HG03439 (cell line): ENCODE measurements at regions not wholly inside any gene's neighbourhood (a gene's known extent, or its start where the extent isn't known, plus 50 kb on each side); places are given as distances from the start of the nearest gene placed in this dataset.

ENCODE experiments used
- ATAC-seq: cut with Tn5 transposase; IDR thresholded peaks from one replicate; pipeline ENCODE4 v1.9.1; 2021; ENCODE audit warnings: mild to moderate bottlenecking, moderate library complexity; ENCODE audit not compliant: unreplicated experiment

DNA sequence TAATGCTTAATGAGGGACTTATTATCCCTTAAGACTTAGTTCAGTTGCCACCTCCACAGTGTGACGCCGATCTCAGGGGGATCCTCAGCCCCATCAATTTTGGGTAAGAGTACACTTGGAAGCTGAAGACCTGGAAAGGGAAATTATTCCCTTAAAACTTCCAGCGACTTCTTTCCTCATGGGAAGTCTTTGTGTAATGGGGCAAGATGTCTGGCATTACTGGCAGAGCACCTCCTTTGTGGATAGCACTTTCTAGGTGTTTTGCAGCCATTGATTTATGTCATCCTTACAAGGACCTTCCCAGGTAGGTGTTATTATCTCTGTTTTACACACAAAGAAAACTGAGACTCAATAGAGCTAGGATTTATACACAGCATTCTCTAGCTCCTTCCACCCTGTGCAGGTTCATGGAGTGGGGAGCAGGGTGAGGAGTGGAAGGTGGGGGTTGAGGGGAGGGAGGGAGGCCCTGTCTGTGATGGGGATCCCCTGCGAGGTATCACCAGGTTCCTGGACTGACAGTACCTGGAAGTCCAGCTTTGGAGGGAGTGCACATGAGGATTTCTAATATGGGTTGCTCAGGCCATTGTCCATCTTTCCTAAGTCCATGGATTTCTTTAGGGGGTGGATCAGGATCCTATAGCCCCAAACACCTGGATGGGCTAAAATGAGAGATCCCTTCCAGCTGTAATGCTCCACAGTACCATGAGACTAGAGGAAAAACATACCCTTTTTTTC, 79.4 kb downstream of the MYCN start:
- ATAC-seq: no peak

DNA sequence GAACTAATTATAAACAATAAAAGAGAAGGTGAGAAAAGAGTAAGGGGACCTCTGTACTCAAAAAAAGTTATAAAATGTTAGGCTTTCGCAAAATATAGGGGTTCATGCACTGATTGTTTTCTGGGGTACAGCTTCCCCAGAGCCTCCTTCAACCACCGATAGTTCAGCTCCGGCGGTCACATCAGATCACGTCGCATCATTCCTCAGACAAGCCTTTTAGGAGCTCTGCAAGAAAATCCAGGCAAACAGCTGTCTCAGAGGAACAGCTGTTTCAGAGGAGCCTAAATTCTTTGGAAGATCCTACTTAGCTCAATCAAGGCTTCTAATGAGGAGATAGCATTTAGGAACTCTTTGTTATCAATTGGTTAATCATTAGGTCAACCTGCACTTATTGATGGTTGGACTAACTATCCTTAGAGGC, 78.7 kb downstream of the MYCN start:
- ATAC-seq: no peak

DNA sequence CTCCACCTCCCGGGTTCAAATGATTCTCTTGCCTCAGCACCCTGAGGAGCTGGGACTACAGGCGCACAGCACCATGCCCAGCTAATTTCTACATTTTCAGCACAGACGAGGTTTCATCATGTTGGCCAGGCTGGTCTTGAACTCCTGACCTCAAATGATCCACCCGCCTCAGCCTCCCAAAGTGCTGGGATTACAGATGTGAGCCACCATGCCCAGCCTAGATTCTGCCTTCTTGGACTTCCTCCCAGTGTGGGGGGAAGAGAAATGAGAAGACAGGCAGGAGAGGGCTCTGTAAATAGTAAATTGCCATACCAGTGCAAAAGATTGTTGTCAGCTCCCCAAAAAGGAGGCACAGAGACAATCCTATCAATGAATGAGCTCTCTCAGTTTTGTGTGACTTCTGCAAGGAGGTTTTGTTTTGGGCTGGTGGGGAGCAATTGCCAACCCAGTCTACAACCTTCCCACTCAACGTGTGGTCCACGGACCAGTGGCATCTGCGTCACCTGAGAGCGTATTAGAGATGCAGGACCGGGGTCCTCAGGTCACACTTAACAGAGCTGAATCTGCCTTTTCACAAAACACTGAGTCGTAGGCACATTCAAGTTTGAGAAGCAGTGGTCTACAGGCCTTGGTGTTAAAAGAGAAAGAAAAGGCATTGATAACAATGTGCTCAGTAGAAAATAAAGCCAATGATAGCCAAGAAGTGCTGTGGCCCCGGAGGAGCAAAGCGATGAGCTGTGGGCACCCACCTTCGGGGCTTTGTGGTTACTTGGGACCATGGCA, 78.1 kb downstream of the MYCN start:
- ATAC-seq: no peak

DNA sequence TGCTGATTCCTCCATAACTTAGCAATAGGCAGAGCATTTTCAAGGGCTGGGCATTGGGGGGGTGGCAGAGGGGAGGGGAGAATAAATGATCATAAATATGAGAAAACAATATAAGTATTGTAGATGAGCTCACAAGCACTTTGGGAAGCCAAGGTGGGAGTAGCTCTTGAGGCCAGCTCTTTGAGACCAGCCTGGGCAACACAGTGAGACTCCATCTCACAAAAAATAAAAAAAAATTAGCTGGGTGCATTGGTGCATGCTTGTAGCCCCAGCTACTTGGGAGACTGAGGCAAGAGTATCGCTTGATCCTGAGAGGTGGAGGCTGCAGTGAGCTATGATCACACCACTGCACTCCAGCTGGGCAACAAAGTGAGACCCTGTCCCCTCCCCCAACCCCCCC, 75.9 kb downstream of the MYCN start:
- ATAC-seq: no peak

DNA sequence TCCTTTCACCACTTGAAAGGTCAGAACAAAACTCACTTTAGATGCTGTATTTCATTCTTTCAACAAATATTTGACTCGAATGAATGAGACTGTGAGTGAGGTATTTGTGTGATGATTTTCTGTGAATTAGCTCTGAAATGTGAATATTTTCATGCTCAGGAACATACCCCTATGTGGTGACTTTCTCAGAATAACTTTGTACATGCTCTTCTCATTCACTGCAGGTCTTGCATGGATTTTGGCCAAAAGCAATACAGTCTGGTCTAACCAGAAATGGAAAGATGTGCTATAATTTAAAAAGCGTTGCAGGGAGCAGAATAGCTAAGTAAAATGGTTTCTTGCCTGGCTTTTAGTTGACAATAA, 75.5 kb downstream of the MYCN start:
- ATAC-seq: no peak

DNA sequence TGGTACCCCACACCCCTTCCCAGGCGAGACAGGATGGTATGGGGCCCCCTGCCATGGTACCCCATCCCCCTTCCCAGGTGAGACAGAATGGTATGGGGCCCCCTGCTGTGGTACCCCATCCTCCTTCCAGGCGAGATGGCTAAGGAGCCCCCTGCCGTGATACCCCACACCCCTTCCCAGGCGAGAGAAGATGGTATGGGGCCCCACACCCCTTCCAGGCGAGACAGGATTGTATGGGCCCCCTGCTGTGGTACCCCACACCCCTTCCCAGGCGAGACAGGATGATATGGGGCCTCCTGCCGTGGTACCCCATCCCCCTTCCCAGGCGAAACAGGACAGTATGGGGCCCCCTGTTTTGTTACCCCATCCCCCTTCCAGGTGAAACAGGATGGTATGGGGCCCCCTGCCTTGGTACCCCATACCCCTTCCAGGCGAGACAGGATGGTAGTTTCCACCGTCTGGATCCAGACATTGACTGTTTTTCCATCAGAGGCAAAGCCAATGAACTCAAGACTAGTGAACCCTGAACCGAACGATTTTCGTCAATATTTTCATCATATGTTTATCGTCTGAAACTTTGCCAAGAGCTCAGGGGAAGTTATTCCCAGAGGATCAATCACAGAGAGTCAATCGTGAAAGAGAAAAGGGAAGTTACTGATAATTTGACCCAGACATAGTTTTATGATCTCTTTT, 75.0 kb downstream of the MYCN start:
- no peak for ATAC-seq

DNA sequence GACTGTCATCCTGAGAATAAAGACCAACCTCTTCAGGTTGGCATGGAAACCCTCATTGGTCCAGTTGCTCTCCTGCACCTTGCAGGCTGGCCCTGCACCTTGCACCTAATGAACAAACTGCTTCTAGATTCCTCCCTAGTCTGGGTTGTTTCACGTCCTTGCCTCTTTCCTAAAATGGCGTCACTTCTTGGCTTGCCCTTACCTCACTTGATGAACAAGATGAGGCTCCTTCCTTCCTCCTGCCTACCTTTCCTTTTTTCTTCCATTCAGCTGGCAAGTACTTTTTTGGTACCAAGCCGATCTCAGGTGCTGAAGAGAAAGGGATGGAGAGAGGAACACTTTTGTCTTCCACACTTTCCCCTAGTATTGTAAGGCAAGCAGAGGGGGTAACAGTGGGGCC, 74.5 kb downstream of the MYCN start:
- ATAC-seq: no peak

DNA sequence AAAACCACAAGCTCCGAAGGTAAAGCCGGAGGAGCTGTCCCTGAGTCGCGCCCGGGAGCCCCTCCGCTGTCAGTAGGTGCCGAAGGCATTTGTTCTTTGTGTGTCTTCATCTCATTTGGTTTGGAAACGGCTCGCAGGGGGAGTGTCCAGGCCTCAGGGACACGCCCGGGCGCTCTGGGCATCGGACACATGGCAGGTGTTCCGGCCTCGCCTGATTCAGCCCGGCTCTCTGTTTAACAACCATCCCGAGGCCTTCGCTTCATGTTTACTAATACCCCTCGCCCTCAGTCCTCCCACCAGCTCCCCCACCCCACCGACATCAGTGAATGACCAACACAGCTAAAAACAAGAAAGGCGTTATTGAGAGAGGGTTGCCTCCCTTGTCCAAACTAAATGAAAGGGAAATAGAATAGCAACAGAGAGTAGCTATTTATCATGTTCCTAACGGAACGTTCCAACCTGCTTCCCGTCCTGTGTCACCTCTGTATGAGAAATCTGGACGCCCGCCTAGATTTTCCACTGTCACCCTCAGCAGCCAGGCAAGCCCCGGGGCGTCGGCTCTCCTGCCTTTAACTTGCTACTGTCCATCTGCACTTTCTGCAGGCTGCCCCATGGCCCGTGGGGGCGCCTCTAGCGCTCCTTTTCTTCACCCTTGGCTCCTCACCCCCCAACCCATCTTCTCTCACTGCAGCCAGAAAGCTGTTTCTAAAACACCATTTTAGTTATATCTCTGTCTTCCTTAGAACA, 73.9 kb downstream of the MYCN start:
- ATAC-seq: no peak

DNA sequence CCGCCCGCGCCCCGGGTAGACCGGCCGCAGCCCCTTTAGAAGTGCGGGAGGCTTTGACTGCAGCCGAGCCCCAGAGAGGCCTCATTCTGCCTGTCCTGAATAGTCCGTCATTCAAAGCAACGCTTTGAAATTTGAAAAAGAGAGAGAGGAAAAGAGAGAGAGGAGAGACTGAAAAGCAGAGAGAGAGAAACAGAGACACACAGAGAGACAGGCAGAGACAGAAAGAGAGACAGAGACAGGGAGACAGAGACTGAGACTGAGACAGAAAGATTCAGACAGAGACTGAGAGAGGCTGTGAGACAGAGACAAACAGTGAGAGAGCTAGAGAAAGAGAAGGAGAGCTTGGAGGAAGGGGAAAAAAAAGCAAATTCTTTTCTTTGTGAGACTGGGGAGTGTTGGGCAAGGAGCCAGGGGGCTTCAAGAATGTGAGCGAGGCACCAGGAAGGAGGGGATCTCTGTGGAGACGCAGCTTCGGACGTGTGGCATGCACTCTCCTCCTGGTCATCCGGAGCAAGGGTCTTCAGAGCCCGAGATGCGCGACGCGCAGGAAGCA, 73.1 kb downstream of the MYCN start:
- no peak for ATAC-seq

DNA sequence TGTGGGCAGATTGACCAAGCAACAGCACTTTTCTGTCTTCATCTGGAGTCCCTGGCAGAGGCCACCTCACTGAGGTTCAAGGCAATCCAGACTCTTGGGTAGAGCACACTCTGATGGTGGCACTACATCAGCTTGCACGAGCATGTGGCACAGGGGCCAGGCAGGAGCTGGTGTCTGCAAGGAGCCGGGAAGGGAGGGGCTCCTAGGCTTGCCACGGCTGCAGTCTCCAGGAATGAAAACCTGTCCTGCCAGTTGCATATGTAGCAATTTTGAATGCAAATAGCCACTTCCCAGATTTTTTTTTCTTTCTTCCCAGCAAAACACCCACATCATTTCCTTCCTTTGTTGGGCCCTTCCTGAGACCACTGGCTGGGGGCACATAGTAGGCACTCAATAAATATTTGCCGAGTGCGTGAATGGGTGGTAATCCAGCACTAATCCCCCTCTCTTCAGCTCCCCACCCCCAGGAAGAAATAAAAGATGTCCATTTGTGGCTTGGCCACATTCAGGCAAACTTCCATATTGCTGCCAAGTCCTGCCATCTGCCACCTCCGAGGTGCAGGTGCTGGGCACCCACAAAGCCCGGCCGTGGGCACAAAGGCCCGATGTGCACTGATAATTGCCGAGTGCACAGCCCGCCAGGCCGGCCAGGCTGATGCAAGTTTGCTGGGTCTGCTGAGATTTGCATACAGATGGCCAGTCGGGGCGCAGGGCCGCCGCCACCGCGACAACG, 72.4 kb downstream of the MYCN start:
- ATAC-seq: no peak

DNA sequence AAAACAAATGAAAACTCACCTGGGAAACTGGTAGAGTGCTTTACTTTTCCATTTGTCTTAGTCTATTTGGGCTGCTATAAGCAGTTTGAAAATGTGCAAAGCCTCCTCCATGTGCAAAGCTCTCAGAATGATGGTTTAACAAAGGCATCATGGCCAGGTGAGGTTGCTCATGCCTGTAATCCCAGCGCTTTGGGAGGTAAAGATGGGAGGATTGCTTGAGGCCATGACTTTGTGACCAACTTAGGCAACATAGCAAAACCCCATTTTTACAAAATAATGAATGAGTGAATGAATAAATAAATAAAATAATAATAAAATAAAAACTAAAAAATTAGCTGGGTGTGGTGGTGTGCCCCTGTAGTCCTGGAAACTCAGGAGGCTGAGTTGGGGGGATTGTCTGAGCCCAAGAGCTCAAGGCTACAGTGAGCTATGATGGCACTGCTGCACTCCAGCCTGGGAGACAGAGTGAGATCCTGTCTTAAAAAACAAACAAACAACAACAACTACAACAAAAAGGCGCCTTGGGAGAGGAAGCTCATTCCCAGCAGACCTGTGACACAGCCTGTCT, 71.8 kb downstream of the MYCN start:
- no peak for ATAC-seq

DNA sequence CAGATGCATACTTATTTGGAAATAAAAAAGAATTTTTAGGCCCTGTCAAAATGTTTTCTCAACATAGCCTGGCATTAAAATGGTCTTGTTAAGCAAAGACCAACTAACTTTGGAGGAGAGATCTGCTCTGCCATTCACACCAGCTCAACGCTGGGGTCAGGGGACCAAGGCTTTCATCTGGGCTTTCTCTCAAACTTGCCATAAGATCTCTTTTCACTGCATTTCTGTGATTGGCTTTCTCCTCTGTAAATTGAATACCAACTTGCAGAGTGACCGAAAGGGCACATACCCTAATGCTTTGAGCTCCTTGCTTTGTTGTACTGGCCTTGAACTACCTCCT, 71.2 kb downstream of the MYCN start:
- ATAC-seq: no peak

DNA sequence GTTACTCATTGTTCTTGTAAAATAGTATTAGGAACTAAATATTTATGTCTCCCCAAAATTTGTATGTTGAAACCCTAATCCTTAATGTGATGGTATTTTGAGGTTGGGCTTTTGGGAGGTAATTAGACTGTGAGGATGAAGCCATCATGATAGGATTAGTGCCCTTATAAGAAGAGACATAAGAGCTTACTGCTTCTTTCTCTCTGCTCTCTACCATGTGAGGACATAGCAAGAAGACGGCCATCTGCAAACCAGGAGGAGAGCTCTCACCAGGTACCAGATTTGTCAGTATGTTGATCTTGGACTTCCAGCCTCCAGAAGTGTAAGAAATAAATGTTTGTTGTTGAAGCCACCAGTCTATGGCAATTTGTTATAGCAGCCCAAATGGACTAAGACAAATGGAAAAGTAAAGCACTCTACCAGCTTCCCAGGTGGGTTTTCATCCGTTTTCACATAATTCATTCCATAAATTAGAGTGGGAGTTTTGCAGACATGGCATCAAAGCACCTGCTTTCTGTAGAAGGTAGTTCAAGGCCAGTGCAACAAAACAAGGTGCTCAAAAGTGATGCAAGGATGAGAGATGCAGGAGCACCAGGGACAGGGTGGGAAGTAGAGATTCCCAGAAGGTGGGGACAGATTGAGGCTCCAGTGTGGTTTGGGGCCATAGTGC, 70.7 kb downstream of the MYCN start:
- no peak for ATAC-seq

DNA sequence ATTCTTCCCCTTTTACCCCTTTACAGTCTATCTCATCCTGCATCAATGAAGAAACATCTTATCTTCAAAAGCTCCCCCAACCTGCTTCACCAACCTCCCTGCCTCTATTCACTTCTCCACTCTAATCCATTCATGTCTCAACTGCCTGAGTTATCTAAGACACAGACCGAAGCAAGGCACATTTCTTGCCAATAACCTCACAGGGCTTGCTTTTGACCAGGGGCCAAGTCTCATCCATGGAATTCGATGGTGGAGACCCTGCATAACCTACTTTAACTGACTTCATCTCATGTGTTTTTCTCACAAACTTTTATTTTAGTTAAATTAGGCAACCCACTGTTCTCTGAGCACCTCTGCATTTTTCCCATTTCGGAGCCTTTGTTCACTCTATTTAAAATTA, 69.7 kb downstream of the MYCN start:
- ATAC-seq: no peak

DNA sequence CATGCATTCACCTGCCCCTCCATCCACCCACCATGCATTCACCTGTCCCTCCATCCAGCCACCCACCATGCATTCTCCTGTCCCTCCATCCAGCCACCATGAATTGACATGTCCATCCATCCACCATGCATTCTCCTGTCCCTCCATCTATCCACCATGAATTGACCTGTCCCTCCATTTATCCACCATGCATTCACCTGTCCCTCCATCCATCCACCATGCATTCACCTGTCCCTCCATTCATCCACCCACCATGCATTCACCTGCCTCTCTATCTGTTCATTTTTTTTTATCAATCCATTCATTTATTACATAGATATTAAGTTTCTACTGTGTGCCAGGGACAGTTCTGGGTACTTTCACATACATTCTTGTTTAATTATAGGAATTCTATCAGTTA, 69.2 kb downstream of the MYCN start:
- no peak for ATAC-seq

DNA sequence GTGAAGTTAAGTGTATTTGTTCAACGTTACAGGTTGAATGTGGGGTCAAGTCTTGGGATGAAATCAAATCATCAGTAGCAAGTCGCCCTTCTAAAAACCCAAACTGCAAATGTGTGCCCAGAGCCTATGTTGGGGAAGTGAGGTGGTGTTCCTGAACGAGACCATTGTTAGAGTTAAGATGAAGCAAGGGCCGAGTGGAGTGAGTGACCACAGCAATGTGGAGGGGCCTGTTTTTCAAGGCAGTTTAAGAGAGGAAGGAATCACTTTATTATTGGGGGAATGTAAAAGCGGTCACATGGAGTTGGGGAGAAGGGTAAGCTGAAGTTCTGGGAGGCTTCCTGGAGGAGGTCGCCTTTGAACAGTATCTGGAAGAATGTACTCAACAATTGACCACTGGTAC, 68.5 kb downstream of the MYCN start:
- ATAC-seq: no peak

DNA sequence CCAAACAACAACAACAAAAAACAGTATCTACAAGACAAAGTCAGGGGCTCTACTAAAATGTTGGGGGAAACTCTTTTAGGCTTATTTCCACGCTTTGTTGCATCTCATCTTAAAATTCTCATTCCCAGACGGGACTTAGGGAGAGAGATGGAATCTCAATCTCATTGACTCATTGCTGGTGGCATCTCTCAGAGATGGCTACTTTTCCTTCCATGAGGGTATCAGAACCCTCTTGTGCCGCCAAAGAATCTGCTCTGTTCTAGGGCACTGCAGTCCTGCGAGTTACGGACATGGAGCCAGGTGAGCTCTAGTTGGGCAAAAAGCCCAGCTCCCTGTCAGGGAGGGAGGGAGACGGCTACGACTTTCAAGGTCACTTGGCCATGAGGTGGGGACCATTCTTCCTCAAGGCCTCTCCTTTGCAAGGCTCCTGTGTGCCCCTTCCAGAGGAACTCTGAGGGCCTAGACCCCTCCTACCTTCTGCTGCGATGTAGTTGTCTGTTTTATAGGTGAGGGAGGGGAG, 68.0 kb downstream of the MYCN start:
- no peak for ATAC-seq

DNA sequence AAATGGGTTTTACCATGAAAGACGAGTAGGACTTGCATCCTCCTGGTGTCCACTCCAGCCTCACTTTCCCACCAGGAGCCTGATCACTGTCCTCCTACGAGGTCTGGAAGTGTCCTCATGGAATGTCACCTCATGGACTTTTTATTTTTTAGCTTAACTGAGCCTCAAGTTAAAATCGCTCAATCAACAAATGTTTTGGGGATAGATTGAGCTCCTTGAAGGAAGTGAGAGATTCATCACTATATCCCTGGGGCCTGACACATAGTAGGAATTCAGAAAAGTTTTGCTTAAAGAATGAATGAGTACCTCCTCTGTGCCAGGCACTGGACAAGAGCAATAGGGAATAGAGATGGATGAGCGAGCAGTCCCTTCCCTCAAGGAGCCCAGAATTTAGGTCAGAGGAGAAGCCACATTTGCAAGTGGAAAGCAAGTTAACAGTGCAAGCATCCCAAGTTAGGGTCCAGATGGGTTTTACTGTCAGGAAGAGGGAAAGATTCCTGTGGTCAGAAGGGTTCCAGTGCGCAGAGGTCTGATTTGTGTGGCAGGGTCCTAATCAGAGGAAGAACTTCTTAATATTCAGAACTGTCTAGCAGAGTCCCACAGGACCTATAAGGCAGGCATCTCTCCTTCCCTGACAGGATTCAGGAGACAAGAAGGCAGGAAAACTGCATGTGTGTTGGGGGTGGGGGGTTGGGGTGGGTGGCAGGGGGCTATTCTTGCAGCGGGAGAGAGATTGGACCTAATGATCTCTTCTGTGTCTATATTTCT, 67.0 kb downstream of the MYCN start:
- ATAC-seq: no peak
